DMS 273 (cell line): ENCODE measurements at regions not wholly inside any gene's neighbourhood (a gene's known extent, or its start where the extent isn't known, plus 50 kb on each side); places are given as distances from the start of the nearest gene placed in this dataset.
"Not testable (repeated sequence)": the region's sequence is repeated elsewhere in the genome, so short reads cannot be mapped to it uniquely, and the experiment has no call there.

ENCODE experiments used
- DNase-seq: peaks from one replicate; lab custom pipeline; 2025; ENCODE audit not compliant: unreplicated experiment; lab: John Stamatoyannopoulos, UW

GRCh38 chr10:120047926-120048325, 155.4 kb downstream of the SEC23IP start:
- no peak for DNase-seq

- DNase-seq: no peak
These were observed 155.9 kb downstream of the SEC23IP start for GRCh38 chr10:120048391-120048790.

- DNase-seq: no peak
These were observed 159.1 kb downstream of the SEC23IP start for GRCh38 chr10:120051671-120052070.

GRCh38 chr10:120052964-120053702, 160.6 kb downstream of the SEC23IP start:
- no peak for DNase-seq

GRCh38 chr10:120059790-120060189, 167.3 kb downstream of the SEC23IP start:
- DNase-seq: not testable (repeated sequence)

- no peak for DNase-seq
These were observed 174.9 kb downstream of the SEC23IP start for GRCh38 chr10:120067427-120067826.

GRCh38 chr10:120069700-120070099, 177.2 kb downstream of the SEC23IP start:
- no peak for DNase-seq

- DNase-seq: peak; percentile 76
These were observed 182.8 kb downstream of the SEC23IP start for GRCh38 chr10:120075349-120075748.

- DNase-seq: no peak
These were observed 184.6 kb downstream of the SEC23IP start for GRCh38 chr10:120076996-120077706.

GRCh38 chr10:120077707-120078492, 185.4 kb downstream of the SEC23IP start:
- no peak for DNase-seq

- DNase-seq: peak; percentile 82
These were observed 192.7 kb downstream of the SEC23IP start for GRCh38 chr10:120085096-120085796.

GRCh38 chr10:120086066-120086465, 193.5 kb downstream of the SEC23IP start:
- DNase-seq: peak; percentile 52

- DNase-seq: no peak
These were observed 194.6 kb downstream of the SEC23IP start for GRCh38 chr10:120087109-120087508.

- DNase-seq: no peak
These were observed 203.3 kb downstream of the SEC23IP start for GRCh38 chr10:120095875-120096274.

GRCh38 chr10:120097766-120098165, 205.2 kb downstream of the SEC23IP start:
- no peak for DNase-seq

GRCh38 chr10:120098232-120098930, 205.9 kb downstream of the SEC23IP start:
- DNase-seq: peak; percentile 4

- no peak for DNase-seq
These were observed 211.4 kb downstream of the SEC23IP start for GRCh38 chr10:120103738-120104560.

GRCh38 chr10:120105001-120105400, 212.5 kb downstream of the SEC23IP start:
- DNase-seq: no peak

- no peak for DNase-seq
These were observed 213.0 kb downstream of the SEC23IP start for GRCh38 chr10:120105492-120105891.

- no peak for DNase-seq
These were observed 216.4 kb downstream of the SEC23IP start for GRCh38 chr10:120108916-120109315.
